HG03378 (cell line): ENCODE measurements at regions not wholly inside any gene's neighbourhood (a gene's known extent, or its start where the extent isn't known, plus 50 kb on each side); places are given as distances from the start of the nearest gene placed in this dataset.
"Not testable (repeated sequence)": the region's sequence is repeated elsewhere in the genome, so short reads cannot be mapped to it uniquely, and the experiment has no call there.

Experiments
- ATAC-seq: cut with Tn5 transposase; IDR thresholded peaks from one replicate; pipeline ENCODE4 v1.9.1; 2021; ENCODE audit warnings: mild to moderate bottlenecking, moderate library complexity; ENCODE audit not compliant: unreplicated experiment

- no peak for ATAC-seq
Measured at GRCh38 chr7:131688738-131689661, 132.6 kb upstream of the PODXL start.

- ATAC-seq = no peak
Measured at GRCh38 chr7:131687296-131687695, 130.9 kb upstream of the PODXL start.

GRCh38 chr7:131686833-131687232, 130.4 kb upstream of the PODXL start:
- no peak for ATAC-seq

GRCh38 chr7:131683536-131684125, 127.2 kb upstream of the PODXL start:
- peak; percentile 49 for ATAC-seq

- ATAC-seq = no peak
Measured at GRCh38 chr7:131681961-131682360, 125.5 kb upstream of the PODXL start.

- not testable (repeated sequence) for ATAC-seq
Measured at GRCh38 chr7:131679071-131679470, 122.6 kb upstream of the PODXL start.

- not testable (repeated sequence) for ATAC-seq
Measured at GRCh38 chr7:131676850-131677249, 120.4 kb upstream of the PODXL start.

- ATAC-seq = no peak
Measured at GRCh38 chr7:131674131-131674530, 117.7 kb upstream of the PODXL start.

GRCh38 chr7:131673576-131673975, 117.1 kb upstream of the PODXL start:
- no peak for ATAC-seq

- no peak for ATAC-seq
Measured at GRCh38 chr7:131670406-131670805, 114.0 kb upstream of the PODXL start.

- ATAC-seq = no peak
Measured at GRCh38 chr7:131667699-131668098, 111.3 kb upstream of the PODXL start.

GRCh38 chr7:131665021-131665420, 108.6 kb upstream of the PODXL start:
- no peak for ATAC-seq

- ATAC-seq = no peak
Measured at GRCh38 chr7:131664570-131664969, 108.1 kb upstream of the PODXL start.

- ATAC-seq = not testable (repeated sequence)
Measured at GRCh38 chr7:131662301-131662873, 106.0 kb upstream of the PODXL start.

GRCh38 chr7:131657881-131658280, 101.5 kb upstream of the PODXL start:
- ATAC-seq = no peak

GRCh38 chr7:131656980-131657723, 100.7 kb upstream of the PODXL start:
- no peak for ATAC-seq

- ATAC-seq = no peak
Measured at GRCh38 chr7:131655866-131656265, 99.4 kb upstream of the PODXL start.

- no peak for ATAC-seq
Measured at GRCh38 chr7:131655447-131655846, 99.0 kb upstream of the PODXL start.

- ATAC-seq = no peak
Measured at GRCh38 chr7:131654668-131655326, 98.4 kb upstream of the PODXL start.

- no peak for ATAC-seq
Measured at GRCh38 chr7:131654249-131654558, 97.8 kb upstream of the PODXL start.
